H1 (cell line): ENCODE measurements at regions not wholly inside any gene's neighbourhood (a gene's known extent, or its start where the extent isn't known, plus 50 kb on each side); places are given as distances from the start of the nearest gene placed in this dataset.

ENCODE experiments used
- CTCF ChIA-PET: fragments of 300-600 bp; sonication (Branson Sonifier 250); formaldehyde crosslinking; loops from one replicate; lab custom pipeline; 2021; ENCODE audit not compliant: partially characterized antibody; lab: Charles Lee
- POLR2A ChIA-PET: fragments of 300-600 bp; sonication (Branson Sonifier 250); formaldehyde crosslinking; loops from one replicate; lab custom pipeline; 2021; ENCODE audit warnings: inconsistent platforms; ENCODE audit not compliant: partially characterized antibody; lab: Charles Lee
- DNase-seq, 2 experiments: peaks; one replicate each; pipeline versions ENCODE4 v3.0.0 to v3.0.0-alpha.2; 2010 to 2022; ENCODE audit warnings: low spot score in 2 of 2, low read depth in 1 of 2, mixed read lengths in 1 of 2
- FAIRE-seq: peaks from 2 replicates; lab custom pipeline; 2011; peaks lifted over from hg19 to GRCh38; lab: Jason Lieb, UNC
- H2AFZ ChIP-seq: 2 replicates; pipeline ENCODE4 v1.8.1; 2012; ENCODE audit warnings: low read length, inconsistent platforms
- H2AK5ac ChIP-seq: 2 replicates; pipeline ENCODE4 v1.6.1; 2013; ENCODE audit warnings: low read depth, low read length
- H2BK120ac ChIP-seq: replicated peaks from 2 replicates; pipeline ENCODE3; 2013; ENCODE audit warnings: low read depth, low read length, inconsistent platforms
- H2BK12ac ChIP-seq: 2 replicates; pipeline ENCODE4 v1.6.1; 2013; ENCODE audit warnings: low read depth, low read length
- H2BK15ac ChIP-seq: 2 replicates; pipeline ENCODE4 v1.6.1; 2013; ENCODE audit warnings: low read length
- H2BK20ac ChIP-seq: 2 replicates; pipeline ENCODE4 v1.6.1; 2013; ENCODE audit warnings: low read length
- H2BK5ac ChIP-seq: 2 replicates; pipeline ENCODE4 v1.6.1; 2013; ENCODE audit warnings: low read depth, low read length
- H3K14ac ChIP-seq: 2 replicates; pipeline ENCODE4 v1.6.1; 2013; ENCODE audit warnings: inconsistent platforms; ENCODE audit not compliant: insufficient read length
- H3K18ac ChIP-seq: 2 replicates; pipeline ENCODE4 v1.6.1; 2013; ENCODE audit warnings: low read length; ENCODE audit errors: extremely low read depth
- H3K23ac ChIP-seq: 2 replicates; pipeline ENCODE4 v1.6.1; 2013; ENCODE audit warnings: inconsistent platforms; ENCODE audit not compliant: insufficient read length
- H3K23me2 ChIP-seq: 2 replicates; pipeline ENCODE4 v1.6.1; 2013; ENCODE audit warnings: low read depth, low read length
- H3K27ac ChIP-seq: 2 replicates; pipeline ENCODE4 v1.6.1; 2011; ENCODE audit warnings: low read depth, low read length, inconsistent platforms
- H3K27me3 ChIP-seq, 4 experiments: replicated peaks in 1 of 4; 1 replicate in 1 of 4; 2 replicates in 3 of 4; pipeline versions ENCODE4 v1.6.1 to v1.8.1; 2011 to 2013; ENCODE audit warnings: low read length in 3 of 4, mild to moderate bottlenecking in 3 of 4, inconsistent platforms in 2 of 4, mixed read lengths in 2 of 4, moderate library complexity in 1 of 4; ENCODE audit not compliant: control insufficient read depth in 3 of 4, insufficient read depth in 3 of 4; ENCODE audit errors: extremely low read depth in 1 of 4
- H3K36me3 ChIP-seq, 4 experiments: 2 replicates each; pipeline versions ENCODE4 v1.6.1 to v1.8.1; 2011 to 2013; ENCODE audit warnings: mild to moderate bottlenecking in 4 of 4, low read length in 3 of 4, moderate library complexity in 2 of 4, control low read depth in 1 of 4, inconsistent platforms in 1 of 4; ENCODE audit not compliant: insufficient read depth in 4 of 4, control insufficient read depth in 2 of 4
- H3K4ac ChIP-seq: replicated peaks from 2 replicates; pipeline ENCODE3; 2013; ENCODE audit warnings: low read length, low read depth, mixed read lengths, inconsistent platforms; ENCODE audit not compliant: insufficient read length
- H3K4me1 ChIP-seq, 4 experiments: replicated peaks in 1 of 4; 1 replicate in 1 of 4; 2 replicates in 3 of 4; pipeline versions ENCODE4 v1.6.1 to v1.8.1; 2011 to 2013; ENCODE audit warnings: low read length in 3 of 4, inconsistent platforms in 2 of 4, mixed read lengths in 1 of 4; ENCODE audit not compliant: insufficient read depth in 4 of 4, control insufficient read depth in 3 of 4
- H3K4me2 ChIP-seq, 2 experiments: 2 replicates each; pipeline versions ENCODE4 v1.6.1 to v1.8.1; 2011 to 2013; ENCODE audit warnings: low read depth in 2 of 2, low read length in 2 of 2, control low read depth in 1 of 2, inconsistent platforms in 1 of 2, mild to moderate bottlenecking in 1 of 2; ENCODE audit not compliant: insufficient read depth in 1 of 2
- H3K4me3 ChIP-seq, 4 experiments: fragments of 200-600, 300-600 bp in 1 of 4; sonication (generic), shearing (Covaris generic), sonication (Bioruptor Twin) in 1 of 4; 2 replicates each; pipeline versions ENCODE4 v1.5.1 to v1.8.1; 2011 to 2016; ENCODE audit warnings: low read length in 4 of 4, low read depth in 3 of 4, control low read depth in 2 of 4, inconsistent platforms in 2 of 4, mild to moderate bottlenecking in 2 of 4, mixed read lengths in 1 of 4, moderate library complexity in 1 of 4; ENCODE audit not compliant: insufficient read depth in 2 of 4; ENCODE audit errors: extremely low read depth in 1 of 4
- H3K56ac ChIP-seq: replicated peaks from 2 replicates; pipeline ENCODE3; 2013; ENCODE audit warnings: low read depth, mild to moderate bottlenecking, mixed read lengths, low read length, inconsistent platforms; ENCODE audit not compliant: insufficient read length
- H3K79me1 ChIP-seq: 2 replicates; pipeline ENCODE4 v1.6.1; 2013; ENCODE audit warnings: low read depth, low read length, control low read depth
- H3K79me2 ChIP-seq, 2 experiments: 2 replicates each; pipeline versions ENCODE4 v1.6.1 to v1.8.1; 2012 to 2013; ENCODE audit warnings: low read length in 2 of 2, mild to moderate bottlenecking in 2 of 2, inconsistent platforms in 1 of 2; ENCODE audit not compliant: insufficient read depth in 2 of 2, control insufficient read depth in 1 of 2
- H3K9ac ChIP-seq, 4 experiments: replicated peaks in 1 of 4; 1 replicate in 1 of 4; 2 replicates in 3 of 4; pipeline versions ENCODE4 v1.6.1 to v1.8.1; 2011 to 2013; ENCODE audit warnings: low read depth in 3 of 4, low read length in 3 of 4, control low read depth in 2 of 4, mild to moderate bottlenecking in 2 of 4, moderate library complexity in 2 of 4, inconsistent platforms in 1 of 4; ENCODE audit errors: extremely low read depth in 1 of 4
- H3K9me3 ChIP-seq, 2 experiments: 2 replicates each; pipeline versions ENCODE4 v1.6.1 to v1.8.1; 2012 to 2013; ENCODE audit warnings: mild to moderate bottlenecking in 2 of 2, moderate library complexity in 2 of 2, control low read depth in 1 of 2, inconsistent platforms in 1 of 2, low read depth in 1 of 2, low read length in 1 of 2, mixed read lengths in 1 of 2; ENCODE audit not compliant: insufficient read depth in 2 of 2
- H4K20me1 ChIP-seq, 2 experiments: replicated peaks in 1 of 2; 2 replicates each; pipeline versions ENCODE3 to v1.8.1; 2011 to 2013; ENCODE audit warnings: inconsistent platforms in 2 of 2, low read length in 2 of 2, mild to moderate bottlenecking in 1 of 2; ENCODE audit not compliant: insufficient read depth in 2 of 2, control insufficient read depth in 1 of 2
- H4K5ac ChIP-seq: 2 replicates; pipeline ENCODE4 v1.6.1; 2013; ENCODE audit warnings: low read length, low read depth, mixed read lengths, inconsistent platforms; ENCODE audit not compliant: insufficient read length
- H4K8ac ChIP-seq: 2 replicates; pipeline ENCODE4 v1.8.0; 2013; ENCODE audit warnings: mild to moderate bottlenecking, moderate library complexity, low read length, inconsistent platforms; ENCODE audit not compliant: insufficient read depth; ENCODE audit errors: extremely low read depth
- H4K91ac ChIP-seq: replicated peaks from 2 replicates; pipeline ENCODE3; 2013; ENCODE audit warnings: low read length, mixed read lengths, inconsistent platforms; ENCODE audit not compliant: insufficient read length
- BACH1 ChIP-seq: IDR thresholded peaks from 2 replicates; pipeline ENCODE4 v1.6.1; 2012; ENCODE audit warnings: low read length, improper control_type of control experiment
- HDAC6 ChIP-seq: IDR thresholded peaks from one replicate; pipeline ENCODE4 v1.7.1; 2012; ENCODE audit warnings: low read depth, mild to moderate bottlenecking, inconsistent platforms, low read length, moderate library complexity
- RBBP5 ChIP-seq: IDR thresholded peaks from 2 replicates; pipeline ENCODE4 v1.7.1; 2012; ENCODE audit warnings: low read depth, mild to moderate bottlenecking, inconsistent platforms, low read length, moderate library complexity, borderline replicate concordance
- SIX5 ChIP-seq: IDR thresholded peaks from 2 replicates; pipeline ENCODE4 v1.6.1; 2011; ENCODE audit warnings: mild to moderate bottlenecking, low read depth, low read length
- SP1 ChIP-seq: IDR thresholded peaks from 2 replicates; pipeline ENCODE4 v1.6.1; 2011; ENCODE audit warnings: low read depth, low read length
- SRF ChIP-seq: IDR thresholded peaks from 2 replicates; pipeline ENCODE4 v1.6.1; 2011; ENCODE audit warnings: mild to moderate bottlenecking, low read depth, low read length, moderate library complexity
- SUZ12 ChIP-seq: fragments of 200-600 bp; sonication (generic); IDR thresholded peaks from 2 replicates; pipeline ENCODE4 v1.6.1; 2012; ENCODE audit warnings: mild to moderate bottlenecking, inconsistent platforms, low read length, moderate library complexity, mixed read lengths
- ZNF274 ChIP-seq: IDR thresholded peaks from 2 replicates; pipeline ENCODE4 v1.7.0; 2012; ENCODE audit warnings: low read length, borderline replicate concordance; ENCODE audit errors: extremely low read depth
- WGBS, 2 experiments: shearing (Covaris generic) in 1 of 2; methylation state at CpG; one replicate each; pipeline versions ENCODE4 v1.1.6 to v1.1.7; 2013 to 2015; ENCODE audit warnings: low lambda C conversion rate in 2 of 2, mixed read lengths in 2 of 2, inconsistent platforms in 1 of 2, low coverage in 1 of 2, missing lambda C conversion rate in 1 of 2; ENCODE audit not compliant: insufficient replicate concordance in 2 of 2, insufficient coverage in 1 of 2, insufficient read length in 1 of 2; ENCODE audit errors: extremely low coverage in 1 of 2, missing lambda C conversion rate in 1 of 2; 5-methylcytosine and 5-hydroxymethylcytosine counted together

DNA sequence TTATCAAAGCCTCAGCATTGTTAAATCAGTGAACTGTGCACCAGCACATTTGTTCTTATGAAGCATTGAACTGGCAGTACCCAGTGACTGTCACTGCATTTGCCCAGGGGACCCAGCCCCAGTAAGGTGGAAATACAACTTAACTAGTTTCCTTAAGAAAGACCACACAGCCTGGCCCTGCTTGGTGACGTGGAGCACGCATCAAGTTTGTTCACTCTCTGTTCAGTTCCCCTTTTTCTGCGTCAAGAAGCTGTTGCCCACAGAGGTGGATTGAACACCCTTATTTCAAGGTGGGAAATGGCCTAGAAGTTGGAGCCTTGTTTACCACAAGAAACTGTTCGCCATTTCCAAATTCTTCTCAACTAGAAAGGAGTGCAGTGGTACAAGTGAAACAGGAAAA lies 69.9 kb upstream of the AGBL1 start:
- H2AK5ac ChIP-seq = no peak overlapping the region
- no peak overlapping the region for H3K4ac ChIP-seq
- CTCF ChIA-PET = no interaction called here
- no peak overlapping the region for H3K18ac ChIP-seq
- H3K56ac ChIP-seq = no peak overlapping the region
- no peak overlapping the region for H2BK5ac ChIP-seq
- no peak overlapping the region for H3K14ac ChIP-seq
- peak overlapping the region; percentile 54 for H2BK120ac ChIP-seq
- DNase-seq = no peak
- no peaks in the 10 kb centered on the region for H3K9me3 ChIP-seq
- no peaks in the 10 kb centered on the region for H3K4me1 ChIP-seq
- H4K20me1 ChIP-seq = no peaks in the 10 kb centered on the region
- H2AFZ ChIP-seq = no peak overlapping the region
- H3K79me2 ChIP-seq = no peaks in the 10 kb centered on the region
- H3K4me3 ChIP-seq = no peak overlapping the region
- no peak overlapping the region for H4K91ac ChIP-seq
- H3K23ac ChIP-seq = no peak overlapping the region
- H3K27me3 ChIP-seq = no peaks in the 10 kb centered on the region
- H3K79me1 ChIP-seq = no peaks in the 10 kb centered on the region
- H2BK20ac ChIP-seq = no peak overlapping the region
- H4K8ac ChIP-seq = no peak overlapping the region
- H3K36me3 ChIP-seq = no peaks in the 10 kb centered on the region
- WGBS, 2 experiments = 88% methylated on average over 4 of the region's 4 CpGs; no CpG with 5 or more reads in 1 of the 2 experiments
- no peaks in the 10 kb centered on the region for H3K23me2 ChIP-seq
- H3K9ac ChIP-seq = no peak overlapping the region
- no peak overlapping the region for H3K27ac ChIP-seq
- H3K4me2 ChIP-seq = no peak overlapping the region
- H2BK12ac ChIP-seq = no peak overlapping the region
- TF ChIP-seq ZNF274 = no peak
- TF ChIP-seq SUZ12 = no peak
- no peak for TF ChIP-seq SRF
- no peak for TF ChIP-seq RBBP5
- no peak for TF ChIP-seq SIX5
- no peak for TF ChIP-seq HDAC6
- TF ChIP-seq BACH1 = no peak
- TF ChIP-seq SP1 = no peak
- TF ChIP-seq, all 59 proteins: peak for 0
- no peak overlapping the region for H4K5ac ChIP-seq
- H2BK15ac ChIP-seq = no peak overlapping the region
- POLR2A ChIA-PET = no interaction called here
- FAIRE-seq = no peak
